ENCODE measurements at regions not wholly inside any gene's neighbourhood (a gene's known extent, or its start where the extent isn't known, plus 50 kb on each side); places are given as distances from the start of the nearest gene placed in this dataset.
"Not testable (repeated sequence)": the region's sequence is repeated elsewhere in the genome, so short reads cannot be mapped to it uniquely, and the experiment has no call there.

- not testable (repeated sequence) for H3K36me3 Mint-ChIP-seq (ENCODE audit: insufficient read depth); H3K4me3 Mint-ChIP-seq; H3K27me3 Mint-ChIP-seq; H3K9me3 Mint-ChIP-seq; H3K27ac Mint-ChIP-seq (ENCODE audit: low read depth); ATAC-seq (replicated peaks; ENCODE audit: extremely low read depth, poor library complexity, severe bottlenecking); DNase-seq (ENCODE audit: low spot score in 2 of 2); H3K4me1 Mint-ChIP-seq
Measured at GRCh38 chr4:28112691-28113335, 1252.2 kb downstream of the STIM2 start.

GRCh38 chr4:28113586-28113985 lies 1252.9 kb downstream of the STIM2 start:
- not testable (repeated sequence) for H3K27me3 Mint-ChIP-seq; ATAC-seq (replicated peaks; ENCODE audit: extremely low read depth, poor library complexity, severe bottlenecking); H3K4me1 Mint-ChIP-seq; H3K4me3 Mint-ChIP-seq; DNase-seq (ENCODE audit: low spot score in 2 of 2); H3K36me3 Mint-ChIP-seq (ENCODE audit: insufficient read depth); H3K27ac Mint-ChIP-seq (ENCODE audit: low read depth)
- peaks cover 11% of the 10 kb centered on the region for H3K9me3 Mint-ChIP-seq

GRCh38 chr4:28116526-28117083 lies 1256.0 kb downstream of the STIM2 start:
- not testable (repeated sequence) for ATAC-seq (replicated peaks; ENCODE audit: extremely low read depth, poor library complexity, severe bottlenecking); H3K27ac Mint-ChIP-seq (ENCODE audit: low read depth); H3K4me1 Mint-ChIP-seq; DNase-seq (ENCODE audit: low spot score in 2 of 2); H3K4me3 Mint-ChIP-seq; H3K36me3 Mint-ChIP-seq (ENCODE audit: insufficient read depth); H3K27me3 Mint-ChIP-seq
- H3K9me3 Mint-ChIP-seq = peaks cover 18% of the 10 kb centered on the region

GRCh38 chr4:28117084-28117682 lies 1256.5 kb downstream of the STIM2 start:
- Mint-ChIP-seq H3K27me3 (no peaks in the 10 kb centered on the region), H3K27ac (ENCODE audit: low read depth) (no peak overlapping the region), H3K36me3 (ENCODE audit: insufficient read depth) (peaks cover 2% of the 10 kb centered on the region), H3K4me3 (no peak overlapping the region), H3K9me3 (peaks cover 18% of the 10 kb centered on the region), H3K4me1 (no peaks in the 10 kb centered on the region)
- ATAC-seq (replicated peaks; ENCODE audit: extremely low read depth, poor library complexity, severe bottlenecking) = no peak
- no peak for DNase-seq (ENCODE audit: low spot score in 2 of 2)

GRCh38 chr4:28146191-28146590 lies 1285.5 kb downstream of the STIM2 start:
- no peak for DNase-seq (ENCODE audit: low spot score in 2 of 2)
- Mint-ChIP-seq H3K9me3 (peaks cover 28% of the 10 kb centered on the region), H3K27ac (ENCODE audit: low read depth) (no peak overlapping the region), H3K4me3 (no peak overlapping the region), H3K27me3 (no peaks in the 10 kb centered on the region), H3K4me1 (no peaks in the 10 kb centered on the region), H3K36me3 (ENCODE audit: insufficient read depth) (no peaks in the 10 kb centered on the region)
- no peak for ATAC-seq (replicated peaks; ENCODE audit: extremely low read depth, poor library complexity, severe bottlenecking)

- Mint-ChIP-seq H3K4me1 (no peaks in the 10 kb centered on the region), H3K4me3 (no peak overlapping the region), H3K27ac (ENCODE audit: low read depth) (no peak overlapping the region), H3K9me3 (peaks cover 25% of the 10 kb centered on the region), H3K27me3 (no peaks in the 10 kb centered on the region), H3K36me3 (ENCODE audit: insufficient read depth) (no peaks in the 10 kb centered on the region)
- DNase-seq (ENCODE audit: low spot score in 2 of 2) = no peak
- ATAC-seq (replicated peaks; ENCODE audit: extremely low read depth, poor library complexity, severe bottlenecking) = no peak
Measured at GRCh38 chr4:28148221-28148620, 1287.6 kb downstream of the STIM2 start.

- H3K27me3 Mint-ChIP-seq = no peaks in the 10 kb centered on the region
- no peaks in the 10 kb centered on the region for H3K36me3 Mint-ChIP-seq (ENCODE audit: insufficient read depth)
- H3K4me3 Mint-ChIP-seq = no peak overlapping the region
- peaks cover 17% of the 10 kb centered on the region for H3K9me3 Mint-ChIP-seq
- no peaks in the 10 kb centered on the region for H3K4me1 Mint-ChIP-seq
- no peak for ATAC-seq (replicated peaks; ENCODE audit: extremely low read depth, poor library complexity, severe bottlenecking)
- DNase-seq (ENCODE audit: low spot score in 2 of 2) = no peak
- H3K27ac Mint-ChIP-seq (ENCODE audit: low read depth) = no peak overlapping the region
Measured at GRCh38 chr4:28149762-28150161, 1289.1 kb downstream of the STIM2 start.

GRCh38 chr4:28151314-28151713 lies 1290.7 kb downstream of the STIM2 start:
- no peaks in the 10 kb centered on the region for H3K27me3 Mint-ChIP-seq
- H3K9me3 Mint-ChIP-seq = peaks cover 13% of the 10 kb centered on the region
- no peaks in the 10 kb centered on the region for H3K4me1 Mint-ChIP-seq
- H3K27ac Mint-ChIP-seq (ENCODE audit: low read depth) = no peak overlapping the region
- no peak overlapping the region for H3K4me3 Mint-ChIP-seq
- H3K36me3 Mint-ChIP-seq (ENCODE audit: insufficient read depth) = no peaks in the 10 kb centered on the region
- ATAC-seq (replicated peaks; ENCODE audit: extremely low read depth, poor library complexity, severe bottlenecking) (no peak), DNase-seq (ENCODE audit: low spot score in 2 of 2) (no peak)

- no peaks in the 10 kb centered on the region for H3K36me3 Mint-ChIP-seq (ENCODE audit: insufficient read depth)
- no peak overlapping the region for H3K4me3 Mint-ChIP-seq
- peaks cover 20% of the 10 kb centered on the region for H3K9me3 Mint-ChIP-seq
- no peaks in the 10 kb centered on the region for H3K27me3 Mint-ChIP-seq
- ATAC-seq (replicated peaks; ENCODE audit: extremely low read depth, poor library complexity, severe bottlenecking) (no peak), DNase-seq (ENCODE audit: low spot score in 2 of 2) (no peak)
- no peaks in the 10 kb centered on the region for H3K4me1 Mint-ChIP-seq
- H3K27ac Mint-ChIP-seq (ENCODE audit: low read depth) = no peak overlapping the region
Measured at GRCh38 chr4:28167411-28167810, 1306.8 kb downstream of the STIM2 start.

GRCh38 chr4:28176942-28177341 lies 1316.3 kb downstream of the STIM2 start:
- Mint-ChIP-seq H3K36me3 (ENCODE audit: insufficient read depth) (no peaks in the 10 kb centered on the region), H3K4me1 (no peaks in the 10 kb centered on the region), H3K27ac (ENCODE audit: low read depth) (no peak overlapping the region), H3K4me3 (no peak overlapping the region), H3K27me3 (no peaks in the 10 kb centered on the region), H3K9me3 (peaks cover 20% of the 10 kb centered on the region)
- ATAC-seq (replicated peaks; ENCODE audit: extremely low read depth, poor library complexity, severe bottlenecking) = no peak
- no peak for DNase-seq (ENCODE audit: low spot score in 2 of 2)

- no peak for ATAC-seq (replicated peaks; ENCODE audit: extremely low read depth, poor library complexity, severe bottlenecking)
- no peaks in the 10 kb centered on the region for H3K36me3 Mint-ChIP-seq (ENCODE audit: insufficient read depth)
- H3K9me3 Mint-ChIP-seq = peaks cover 24% of the 10 kb centered on the region
- H3K27ac Mint-ChIP-seq (ENCODE audit: low read depth) = no peak overlapping the region
- H3K4me3 Mint-ChIP-seq = no peak overlapping the region
- H3K4me1 Mint-ChIP-seq = no peaks in the 10 kb centered on the region
- no peak for DNase-seq (ENCODE audit: low spot score in 2 of 2)
- no peaks in the 10 kb centered on the region for H3K27me3 Mint-ChIP-seq
Measured at GRCh38 chr4:28177641-28178040, 1317.0 kb downstream of the STIM2 start.

GRCh38 chr4:28179126-28179525 lies 1318.5 kb downstream of the STIM2 start:
- Mint-ChIP-seq H3K27me3 (no peaks in the 10 kb centered on the region), H3K27ac (ENCODE audit: low read depth) (no peak overlapping the region), H3K4me3 (no peak overlapping the region), H3K9me3 (peaks cover 18% of the 10 kb centered on the region), H3K4me1 (no peaks in the 10 kb centered on the region), H3K36me3 (ENCODE audit: insufficient read depth) (no peaks in the 10 kb centered on the region)
- no peak for DNase-seq (ENCODE audit: low spot score in 2 of 2)
- ATAC-seq (replicated peaks; ENCODE audit: extremely low read depth, poor library complexity, severe bottlenecking) = no peak

GRCh38 chr4:28209371-28209924 lies 1348.8 kb downstream of the STIM2 start:
- Mint-ChIP-seq H3K9me3 (peaks cover 6% of the 10 kb centered on the region), H3K27me3 (no peaks in the 10 kb centered on the region), H3K4me3 (no peak overlapping the region), H3K27ac (ENCODE audit: low read depth) (no peak overlapping the region), H3K36me3 (ENCODE audit: insufficient read depth) (no peaks in the 10 kb centered on the region), H3K4me1 (no peaks in the 10 kb centered on the region)
- DNase-seq (ENCODE audit: low spot score in 2 of 2) (no peak), ATAC-seq (replicated peaks; ENCODE audit: extremely low read depth, poor library complexity, severe bottlenecking) (no peak)
